OCI-LY1 (cell line): ENCODE measurements at regions not wholly inside any gene's neighbourhood (a gene's known extent, or its start where the extent isn't known, plus 50 kb on each side); places are given as distances from the start of the nearest gene placed in this dataset.

ENCODE experiments used
- CTCF ChIP-seq: fragments of 200-600 bp; sonication (generic), shearing (Covaris generic); IDR thresholded peaks from 2 replicates; pipeline ENCODE4 v1.5.1; 2017; ENCODE audit warnings: mild to moderate bottlenecking, antibody characterized with exemption, low read length, moderate library complexity, mixed read lengths
- EZH2 ChIP-seq: fragments of 200-600 bp; sonication (generic), shearing (Covaris generic); IDR thresholded peaks from 2 replicates; pipeline ENCODE4 v1.8.0; 2017; ENCODE audit warnings: borderline replicate concordance, mixed run types, mild to moderate bottlenecking, antibody characterized with exemption, low read length, moderate library complexity, mixed read lengths

- TF ChIP-seq CTCF (no peak), EZH2 (no peak)
Measured at GRCh38 chr13:47708386-47708785, 292.7 kb downstream of the SUCLA2 start.
